GM19025 (cell line): ENCODE measurements at regions not wholly inside any gene's neighbourhood (a gene's known extent, or its start where the extent isn't known, plus 50 kb on each side); places are given as distances from the start of the nearest gene placed in this dataset.

ENCODE experiments used
- ATAC-seq: cut with Tn5 transposase; IDR thresholded peaks from one replicate; pipeline ENCODE4 v1.9.1; 2021; ENCODE audit warnings: mild to moderate bottlenecking, low read depth, moderate library complexity; ENCODE audit not compliant: unreplicated experiment

DNA sequence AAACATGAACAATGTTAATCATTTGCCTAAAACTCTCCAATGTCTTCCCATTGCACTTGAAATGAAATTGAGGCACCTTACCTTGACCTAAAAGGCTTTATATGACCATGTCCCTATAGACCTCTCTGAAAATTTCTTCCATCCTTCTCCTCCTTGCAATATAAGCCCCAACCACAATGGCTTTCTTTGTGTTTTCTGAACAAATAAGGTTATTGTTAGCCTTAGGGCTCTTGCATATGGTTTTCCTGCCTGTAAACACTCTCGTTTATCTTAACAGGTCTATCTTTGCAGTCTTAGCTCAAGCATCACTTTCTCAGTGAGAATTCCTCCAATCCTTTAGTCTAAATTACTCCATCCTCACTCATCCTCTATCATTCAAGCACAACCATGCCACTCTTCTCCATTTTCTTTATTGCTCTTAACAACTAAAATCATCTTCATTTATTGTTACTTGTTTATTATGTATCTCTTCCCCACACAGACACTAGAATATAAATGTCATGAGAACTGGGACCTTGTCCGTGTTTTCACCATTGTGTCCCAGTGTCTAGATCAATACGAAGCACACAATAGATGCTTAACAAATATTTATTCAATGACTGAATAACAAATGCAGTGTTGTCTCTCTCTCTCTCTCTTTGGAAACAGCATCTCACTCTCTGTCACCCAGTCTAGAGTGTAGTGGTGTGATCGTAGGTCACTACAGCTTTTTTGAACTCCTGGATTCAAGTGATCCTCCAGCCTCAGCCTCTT is 129.3 kb downstream of the RDH14 start:
- no peak for ATAC-seq

- ATAC-seq: no peak
Measured at GRCh38 chr2:18428516-18428915, 131.9 kb downstream of the RDH14 start.

DNA sequence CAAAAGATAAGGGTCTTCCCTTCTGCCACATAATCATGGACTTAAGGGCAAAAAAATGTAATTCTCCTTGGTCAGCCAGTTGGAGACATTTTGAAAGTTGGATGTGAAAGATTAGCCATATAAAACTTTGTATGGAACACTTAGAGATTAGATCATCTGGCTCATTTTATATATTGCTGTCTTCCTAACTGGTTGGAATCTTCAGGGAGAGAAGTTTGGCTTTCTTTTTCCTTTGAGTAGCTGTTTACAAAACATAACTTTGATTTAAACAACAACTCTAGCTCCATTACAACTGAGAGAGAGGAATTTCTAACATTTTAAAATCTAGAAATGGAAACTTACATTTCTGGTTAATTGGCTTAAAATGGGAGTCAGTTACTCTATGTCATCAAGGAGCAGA is 132.7 kb downstream of the RDH14 start:
- no peak for ATAC-seq

- no peak for ATAC-seq
Measured at GRCh38 chr2:18426174-18426573, 134.3 kb downstream of the RDH14 start.

DNA sequence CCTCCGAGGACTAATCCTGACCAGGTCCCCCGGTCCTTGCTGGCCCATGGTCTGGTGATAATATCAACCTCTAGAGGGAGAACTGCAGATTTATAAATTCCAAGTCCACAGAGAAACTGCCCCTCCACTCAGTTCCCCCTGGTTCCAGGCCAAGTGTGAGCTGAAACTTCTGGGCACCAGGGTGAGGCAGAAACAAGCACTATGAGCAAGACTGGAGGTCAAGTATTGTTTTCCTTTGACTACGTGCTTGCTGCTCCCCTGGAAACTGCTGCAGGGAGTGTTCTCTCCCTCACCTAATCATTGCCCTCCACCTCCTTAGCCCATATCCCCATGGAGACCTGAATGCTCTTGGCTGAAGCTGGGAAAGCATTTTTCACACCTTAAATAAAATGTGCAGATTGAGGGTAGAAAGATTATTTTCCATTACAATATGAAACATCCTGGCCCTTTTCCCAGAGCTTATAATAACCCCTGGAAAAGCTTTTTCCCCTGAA is 135.2 kb downstream of the RDH14 start:
- no peak for ATAC-seq

DNA sequence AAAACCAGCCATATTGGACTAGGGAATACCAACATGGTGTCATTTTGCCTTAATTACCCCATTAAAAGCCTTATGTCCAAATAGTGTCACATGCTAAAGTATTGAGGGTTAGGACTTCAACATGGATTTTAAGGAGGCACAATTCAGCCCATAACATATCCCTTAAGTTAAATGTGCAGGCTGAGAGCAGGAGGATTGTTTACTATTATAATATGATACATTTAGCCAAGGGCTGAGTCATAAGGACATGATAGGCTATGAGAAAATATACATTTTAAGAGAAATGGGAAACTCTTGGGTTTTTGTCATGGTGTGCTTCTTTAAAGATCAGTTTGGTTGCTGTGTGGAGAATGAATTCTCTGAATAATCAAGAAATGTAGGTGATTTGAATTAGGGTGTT is 136.8 kb downstream of the RDH14 start:
- ATAC-seq: no peak

DNA sequence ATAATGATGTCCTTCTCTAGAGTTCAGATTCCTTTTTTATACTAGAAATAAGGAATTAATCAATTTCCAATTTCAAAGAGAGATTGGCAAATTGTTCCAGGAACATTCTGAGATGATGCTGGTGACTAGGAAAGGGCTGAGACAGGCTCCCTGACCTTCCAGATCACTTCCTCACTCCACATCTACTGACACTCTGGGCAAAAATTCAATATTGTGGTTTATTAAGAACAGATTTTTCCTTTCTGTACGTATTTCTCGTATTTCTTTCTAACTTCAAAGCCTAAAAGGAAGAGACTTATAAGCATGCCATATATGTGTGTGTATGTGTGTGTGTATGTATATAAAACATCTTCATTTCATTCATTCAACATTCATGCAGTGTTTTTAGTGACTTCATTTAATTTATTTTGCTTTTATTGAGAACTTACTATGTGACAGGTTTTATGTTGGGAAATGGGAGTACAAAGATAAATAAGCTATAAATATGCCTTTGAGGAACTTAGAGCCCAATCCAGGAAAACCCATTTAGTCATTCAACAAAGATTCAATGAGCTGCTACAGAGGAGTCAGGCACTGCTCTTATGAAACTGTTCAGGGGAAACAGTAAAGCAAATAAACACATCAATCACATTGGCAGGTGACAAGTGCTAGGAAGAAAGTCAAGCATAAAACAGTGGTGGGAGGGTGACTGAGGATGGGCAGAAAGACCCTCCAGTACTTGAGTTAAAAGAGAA is 137.9 kb downstream of the RDH14 start:
- ATAC-seq: no peak

DNA sequence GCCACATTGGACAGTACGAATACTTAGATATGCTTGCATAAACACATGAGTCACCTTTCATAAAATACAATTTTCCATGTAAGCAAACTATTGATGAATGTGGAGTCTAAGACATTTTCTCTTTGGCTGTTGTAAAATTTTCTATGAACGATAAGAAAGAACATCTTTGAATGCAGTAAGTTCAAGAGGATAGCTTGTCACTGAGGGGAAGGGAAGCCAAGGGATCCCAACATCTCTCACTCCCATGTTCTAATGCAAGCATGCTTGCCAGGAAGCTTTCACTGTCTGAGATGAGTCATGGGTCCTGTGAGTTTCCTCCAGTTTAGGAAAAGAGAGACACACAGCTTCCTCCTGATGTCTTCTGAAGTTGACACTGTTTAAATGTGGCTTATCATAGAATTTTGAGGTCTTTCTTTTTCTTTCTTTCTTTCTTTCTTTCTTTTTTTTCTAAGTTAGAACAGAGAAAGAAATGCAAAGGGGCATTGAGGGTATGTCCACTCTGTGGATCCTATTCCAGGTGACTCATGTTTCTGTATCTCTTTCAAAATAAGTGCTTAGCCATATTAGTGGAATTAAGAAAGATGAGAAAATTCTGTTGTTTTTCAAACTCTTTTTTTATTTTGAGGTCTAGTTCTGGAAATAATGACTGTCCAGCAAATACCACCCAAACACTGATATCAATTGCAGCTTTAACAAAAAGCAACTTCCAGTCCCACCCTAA is 146.6 kb downstream of the RDH14 start:
- no peak for ATAC-seq

GRCh38 chr2:18412980-18413675 is 147.3 kb downstream of the RDH14 start:
- no peak for ATAC-seq

- ATAC-seq: no peak
Measured at GRCh38 chr2:18411626-18412025, 148.8 kb downstream of the RDH14 start.

- no peak for ATAC-seq
Measured at GRCh38 chr2:18410543-18410942, 149.9 kb downstream of the RDH14 start.

GRCh38 chr2:18408638-18409037 is 151.8 kb downstream of the RDH14 start:
- no peak for ATAC-seq

DNA sequence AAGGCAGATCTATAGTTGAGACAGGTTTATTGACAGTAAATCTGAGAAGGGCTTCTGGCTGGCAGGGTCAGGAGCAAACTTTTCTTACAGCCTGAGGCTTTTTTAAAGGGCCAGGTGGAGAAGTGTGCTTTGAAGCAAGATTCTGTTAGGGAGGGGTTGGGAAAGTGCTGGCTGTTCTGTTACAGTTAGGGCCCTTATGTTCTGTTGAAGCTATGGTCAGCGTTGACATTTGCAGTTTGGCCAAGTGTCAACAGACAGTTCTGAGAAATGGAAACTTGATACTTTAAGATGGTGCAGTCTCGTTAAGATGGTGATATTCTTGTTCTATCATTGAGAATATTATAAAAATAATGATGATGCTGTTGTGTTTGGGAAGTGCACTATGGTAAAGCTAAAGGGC is 154.2 kb downstream of the RDH14 start:
- no peak for ATAC-seq

- ATAC-seq: no peak
Measured at GRCh38 chr2:18404708-18405107, 155.7 kb downstream of the RDH14 start.

DNA sequence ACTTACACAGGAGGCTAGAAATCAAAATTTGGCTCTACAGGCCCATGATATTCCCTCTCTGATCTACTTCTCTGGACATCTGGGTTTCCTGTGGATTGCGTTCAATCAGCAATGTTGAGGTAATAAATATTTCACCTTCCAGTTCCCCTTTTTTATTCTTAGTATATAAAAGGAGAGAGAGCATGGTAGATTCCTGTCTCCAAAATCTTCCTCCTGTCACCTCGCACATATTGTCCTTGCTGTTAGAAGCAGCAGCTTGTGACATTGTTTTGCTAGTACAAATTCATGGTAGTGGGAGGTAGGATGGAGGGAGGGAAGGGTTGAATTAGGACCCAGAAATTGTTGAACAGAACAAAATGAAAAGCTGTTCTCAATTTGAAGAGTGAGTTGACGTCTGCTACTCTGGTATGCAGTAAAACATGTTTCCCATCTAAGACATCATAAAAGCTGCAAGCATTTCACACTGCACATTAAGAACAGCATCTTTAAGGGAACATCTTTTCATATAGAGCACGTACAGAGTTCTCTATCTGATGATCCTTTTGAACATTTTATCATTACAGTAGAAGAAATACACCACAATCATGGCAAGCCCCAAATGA is 156.4 kb downstream of the RDH14 start:
- no peak for ATAC-seq

DNA sequence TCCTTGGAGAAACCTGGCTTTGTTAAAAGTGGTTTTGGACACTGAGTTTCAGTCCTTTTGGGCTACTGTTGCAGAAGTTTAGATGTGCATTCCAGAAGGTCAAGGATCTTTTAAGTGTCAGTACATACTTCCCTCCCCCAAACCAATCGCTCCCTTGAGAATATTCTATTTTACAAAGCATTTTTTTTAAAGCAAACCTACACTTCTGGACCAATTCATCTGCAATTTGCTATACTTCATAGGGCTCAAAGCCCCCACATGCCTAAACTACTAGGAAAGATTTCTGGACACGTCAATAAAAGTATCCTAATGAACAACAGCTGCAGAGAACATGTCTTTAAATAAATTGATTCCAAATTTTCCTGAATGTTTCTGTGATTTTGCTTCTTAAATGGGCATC is 157.6 kb downstream of the RDH14 start:
- ATAC-seq: no peak

GRCh38 chr2:18401471-18401870 is 159.0 kb downstream of the RDH14 start:
- no peak for ATAC-seq

DNA sequence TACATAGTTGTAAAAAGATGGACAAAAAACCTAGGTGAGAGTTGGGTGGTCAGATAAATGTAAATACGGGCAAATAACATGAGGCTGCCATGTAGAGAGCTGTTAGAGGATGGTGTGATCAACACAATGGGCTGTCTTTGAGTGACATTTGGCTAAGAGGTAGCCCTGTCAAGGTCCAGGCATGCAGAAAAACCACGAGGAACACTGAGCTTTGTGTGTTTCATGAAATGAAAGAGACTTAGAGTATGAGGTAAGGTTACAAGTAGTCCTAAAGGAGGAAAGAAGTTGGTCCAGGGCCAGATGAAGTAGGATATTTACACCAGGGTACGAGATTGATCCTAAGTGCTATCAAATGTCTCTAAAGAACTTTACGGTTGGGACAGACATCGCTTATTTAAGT is 160.9 kb downstream of the RDH14 start:
- no peak for ATAC-seq

DNA sequence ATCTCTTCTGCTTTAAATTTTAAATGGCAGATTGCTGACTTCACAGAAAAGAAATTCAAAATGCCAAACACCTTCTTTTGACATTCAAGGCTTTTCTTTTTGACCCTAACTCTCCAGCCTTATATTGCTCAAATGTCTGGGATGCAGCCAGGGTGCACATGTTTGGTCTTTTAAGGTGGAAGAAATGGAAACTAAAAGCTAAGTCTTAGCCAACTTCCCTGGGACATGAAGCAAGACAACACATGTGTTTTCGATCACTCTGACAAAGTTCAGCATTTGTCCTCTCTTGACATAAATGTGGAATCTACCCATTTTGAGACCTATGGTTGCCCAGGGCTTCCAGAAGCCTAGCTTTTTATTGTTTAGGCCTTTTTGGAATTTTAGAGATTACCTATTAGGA is 161.6 kb downstream of the RDH14 start:
- no peak for ATAC-seq

GRCh38 chr2:18396329-18397010 is 164.0 kb downstream of the RDH14 start:
- no peak for ATAC-seq
